Lower lobe of right lung (tissue), 2 donors: ENCODE measurements at regions not wholly inside any gene's neighbourhood (a gene's known extent, or its start where the extent isn't known, plus 50 kb on each side); places are given as distances from the start of the nearest gene placed in this dataset.
A peak's percentile ranks its signal among the peaks of the same experiment; 100 is the strongest.

Source experiments
- ATAC-seq, 2 donors: fragments of 200-7000 bp; cut with Tn5 transposase; one replicate each; pipeline ENCODE4 v1.9.1; 2020 to 2022; ENCODE audit warnings: mild to moderate bottlenecking in 2 of 2, moderate library complexity in 2 of 2
- DNase-seq: peaks from one replicate; pipeline ENCODE4 v3.0.0-alpha.2; 2020
- H3K27ac ChIP-seq: fragments of 200-600 bp; one replicate; pipeline ENCODE4 v1.8.0; 2022
- H3K27me3 ChIP-seq: fragments of 200-600 bp; one replicate; pipeline ENCODE4 v1.8.0; 2022; ENCODE audit warnings: low read depth
- H3K36me3 ChIP-seq: fragments of 200-600 bp; one replicate; pipeline ENCODE4 v1.8.0; 2022; ENCODE audit warnings: mild to moderate bottlenecking
- H3K4me1 ChIP-seq: fragments of 200-600 bp; one replicate; pipeline ENCODE4 v1.8.0; 2022
- H3K4me3 ChIP-seq: fragments of 200-600 bp; one replicate; pipeline ENCODE4 v1.8.0; 2022; ENCODE audit warnings: mild to moderate bottlenecking
- H3K9me3 ChIP-seq: fragments of 200-600 bp; one replicate; pipeline ENCODE4 v1.8.0; 2022
- CTCF ChIP-seq: fragments of 200-600 bp; IDR thresholded peaks from one replicate; pipeline ENCODE4 v1.8.0; 2022; ENCODE audit warnings: antibody characterized with exemption, mild to moderate bottlenecking
- intact Hi-C: fragments of 100-400 bp; cut with DNase I; formaldehyde crosslinking; loops from one replicate; pipeline ENCODE4 v1.11.0; 2022
- donor health status: DM: no; HTN: yes; CAD: no; lungs with severe emphysema.

DNA sequence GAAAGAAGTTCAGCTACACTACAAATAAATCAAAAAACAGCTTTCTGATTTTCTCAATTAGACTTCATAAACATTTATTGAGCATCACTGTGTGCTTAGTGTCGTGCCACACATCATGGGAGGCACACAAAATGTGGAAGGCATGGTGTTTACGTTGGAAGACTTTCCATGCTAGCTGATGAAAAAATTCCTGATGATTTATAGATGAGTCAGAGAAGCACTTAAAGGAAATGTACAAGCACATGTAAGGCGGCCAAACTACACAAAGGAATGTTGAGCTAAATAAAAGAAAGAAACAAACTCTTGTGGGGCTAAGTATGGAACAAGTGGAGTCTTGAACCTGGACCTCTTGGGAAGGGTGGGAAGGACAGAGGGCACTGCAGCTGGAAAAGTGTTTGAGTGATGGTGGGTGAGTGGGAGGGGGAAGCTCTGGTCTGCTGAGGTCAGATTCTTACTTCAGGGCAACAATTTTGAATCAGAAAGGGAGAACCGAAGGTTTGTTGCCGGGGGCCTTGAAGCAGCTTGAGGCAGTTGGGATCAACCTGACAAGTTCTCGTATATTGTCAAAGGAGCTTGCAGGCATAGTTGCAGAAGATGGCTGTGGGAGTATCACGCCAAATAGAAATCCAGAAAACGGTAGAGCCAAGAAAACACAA lies 66.9 kb downstream of the FOXB1 start:
- ATAC-seq (peak in 1 of 2 donors; percentile 37), DNase-seq (no peak)
- intact Hi-C loops, result no loop called here

DNA sequence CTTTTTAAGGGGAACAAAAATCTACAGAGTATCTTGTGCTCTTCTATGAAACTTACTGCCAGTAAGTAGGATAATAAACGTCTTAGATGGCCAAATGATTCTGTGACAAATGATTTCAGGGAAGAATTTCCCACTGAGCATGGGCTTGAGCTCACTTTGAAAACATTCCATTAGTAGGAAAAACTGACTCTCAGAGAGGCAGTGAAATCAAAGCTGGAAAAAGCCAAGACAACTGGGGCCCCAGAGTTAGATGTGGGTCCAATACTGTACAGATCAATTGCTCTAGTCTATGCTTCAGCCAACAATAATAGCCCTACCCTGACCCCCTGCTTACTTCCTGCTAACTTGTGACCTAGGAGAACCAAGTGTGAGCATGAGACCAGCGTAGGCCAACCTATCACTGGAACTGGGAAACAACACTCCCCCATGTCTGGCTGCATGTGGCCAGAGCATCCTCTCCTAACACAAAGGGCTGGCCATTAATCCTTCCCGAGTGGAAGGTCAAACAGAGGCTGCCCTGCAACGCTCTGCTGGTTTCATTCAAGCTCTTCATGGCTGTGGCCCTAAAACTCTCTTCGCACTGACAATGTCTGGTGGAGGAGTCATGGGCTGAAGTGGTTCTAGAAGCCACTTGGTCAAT lies 68.8 kb downstream of the FOXB1 start:
- no peak overlapping the region for H3K4me3 ChIP-seq
- intact Hi-C loops, result no loop called here

More for the DNA sequence above, 66.9 kb downstream of the FOXB1 start:
- Histone ChIP-seq H3K27ac (no peak overlapping the region), H3K9me3 (no peaks in the 10 kb centered on the region), H3K4me3 (no peak overlapping the region), H3K36me3 (no peaks in the 10 kb centered on the region), H3K4me1 (no peaks in the 10 kb centered on the region), H3K27me3 (no peaks in the 10 kb centered on the region)
- TF ChIP-seq CTCF, result no peak

GRCh38 chr15:60073466-60073840 lies 69.3 kb downstream of the FOXB1 start:
- H3K36me3 ChIP-seq, result no peaks in the 10 kb centered on the region
- no peak for ATAC-seq
- no peak for DNase-seq
- no peak for TF ChIP-seq CTCF
- intact Hi-C loops, result no loop called here
- H3K4me1 ChIP-seq, result no peaks in the 10 kb centered on the region
- H3K27ac ChIP-seq, result no peak overlapping the region
- no peaks in the 10 kb centered on the region for H3K27me3 ChIP-seq
- H3K4me3 ChIP-seq, result no peak overlapping the region
- H3K9me3 ChIP-seq, result no peaks in the 10 kb centered on the region

More for the DNA sequence above, 68.8 kb downstream of the FOXB1 start:
- Histone ChIP-seq H3K27ac (no peak overlapping the region), H3K4me1 (no peaks in the 10 kb centered on the region), H3K36me3 (no peaks in the 10 kb centered on the region), H3K27me3 (no peaks in the 10 kb centered on the region), H3K9me3 (no peaks in the 10 kb centered on the region)
- TF ChIP-seq CTCF, result no peak
- ATAC-seq (no peak), DNase-seq (no peak)

DNA sequence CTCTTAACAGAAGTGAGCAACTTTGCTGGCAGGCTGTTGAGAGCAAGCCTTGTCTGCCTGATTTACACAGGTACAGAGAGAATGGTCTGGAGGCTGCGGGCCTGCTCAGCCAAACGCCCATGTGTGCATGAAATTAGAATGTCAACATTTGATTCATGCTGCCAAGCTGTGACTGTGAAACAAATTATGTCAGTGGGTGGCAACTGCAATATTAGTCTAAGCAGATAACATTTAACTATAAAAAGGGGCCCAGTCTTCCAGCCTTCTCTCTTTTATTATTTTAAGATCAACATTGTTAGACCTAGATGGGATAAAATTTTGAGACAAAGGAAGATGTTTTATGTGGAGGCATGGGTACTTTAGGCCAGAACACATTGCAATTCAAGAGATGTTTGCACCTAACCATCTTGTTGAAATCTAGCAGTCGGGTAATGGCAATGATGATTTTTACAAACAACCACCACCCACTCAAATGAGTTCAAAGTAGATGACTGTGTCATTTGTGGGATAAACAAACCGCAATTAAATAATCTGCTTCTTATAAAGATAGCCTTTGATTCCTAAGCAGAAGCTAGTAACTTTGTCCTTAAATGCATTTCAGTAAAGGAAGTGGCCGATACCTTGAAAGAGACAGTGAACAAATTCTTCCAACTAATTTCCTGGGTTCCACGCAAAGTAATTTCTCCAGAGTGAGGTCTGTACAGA lies 70.2 kb downstream of the FOXB1 start:
- Histone ChIP-seq H3K4me1 (no peaks in the 10 kb centered on the region), H3K36me3 (no peaks in the 10 kb centered on the region), H3K27me3 (no peaks in the 10 kb centered on the region), H3K4me3 (no peak overlapping the region), H3K9me3 (no peaks in the 10 kb centered on the region), H3K27ac (no peak overlapping the region)
- intact Hi-C loops, result no loop called here
- ATAC-seq (no peak), DNase-seq (no peak)
- TF ChIP-seq CTCF, result no peak

DNA sequence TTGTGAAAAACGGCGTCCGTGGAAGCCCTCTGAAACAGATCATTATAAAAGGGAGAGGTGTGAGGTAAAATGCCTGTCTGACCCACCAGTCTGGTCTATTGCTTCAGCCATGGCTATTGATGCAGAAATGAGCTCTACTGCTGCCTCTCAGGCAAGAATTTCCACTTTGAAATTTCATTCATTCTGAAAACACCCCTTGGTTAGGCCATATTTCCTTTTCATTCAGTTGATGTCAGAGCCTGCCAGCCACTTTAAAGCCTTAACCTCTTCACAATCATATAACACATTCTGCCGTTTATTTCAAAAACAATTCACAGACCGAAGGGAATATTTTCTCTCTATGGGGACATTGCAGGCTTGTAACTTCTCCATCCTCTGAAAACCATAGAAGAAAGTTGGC lies 71.9 kb downstream of the FOXB1 start:
- ATAC-seq (no peak), DNase-seq (no peak)
- Histone ChIP-seq H3K27me3 (no peaks in the 10 kb centered on the region), H3K4me3 (no peak overlapping the region), H3K27ac (no peak overlapping the region), H3K36me3 (no peaks in the 10 kb centered on the region), H3K4me1 (no peaks in the 10 kb centered on the region), H3K9me3 (no peaks in the 10 kb centered on the region)
- intact Hi-C loops, result no loop called here
- TF ChIP-seq CTCF, result no peak
